Astrocyte (in vitro differentiated cells and primary cell): ENCODE measurements at regions not wholly inside any gene's neighbourhood (a gene's known extent, or its start where the extent isn't known, plus 50 kb on each side); places are given as distances from the start of the nearest gene placed in this dataset.

Source experiments
- DNase-seq: peaks from one replicate; pipeline ENCODE4 v3.0.0-alpha.2; 2010; ENCODE audit warnings: low read depth
- FAIRE-seq: peaks from 2 replicates; lab custom pipeline; 2011; peaks lifted over from hg19 to GRCh38; lab: Jason Lieb, UNC
- H2AFZ ChIP-seq: 2 replicates; pipeline ENCODE4 v1.6.0; 2012; ENCODE audit warnings: low read depth, low read length, inconsistent platforms
- H3K27ac ChIP-seq: 2 replicates; pipeline ENCODE4 v1.5.1; 2011; ENCODE audit warnings: low read depth, low read length, inconsistent platforms
- H3K27me3 ChIP-seq: 2 replicates; pipeline ENCODE4 v1.6.0; 2011; ENCODE audit warnings: low read length, inconsistent platforms; ENCODE audit not compliant: insufficient read depth
- H3K36me3 ChIP-seq: 2 replicates; pipeline ENCODE4 v1.5.1; 2011; ENCODE audit warnings: low read length, inconsistent platforms; ENCODE audit not compliant: insufficient read depth
- H3K4me1 ChIP-seq: 2 replicates; pipeline ENCODE4 v1.5.1; 2011; ENCODE audit warnings: low read length, inconsistent platforms; ENCODE audit not compliant: insufficient read depth
- H3K4me2 ChIP-seq: 2 replicates; pipeline ENCODE4 v1.6.0; 2012; ENCODE audit warnings: low read length, inconsistent platforms
- H3K4me3 ChIP-seq: 2 replicates; pipeline ENCODE4 v1.5.1; 2011; ENCODE audit warnings: low read depth, mild to moderate bottlenecking, low read length, inconsistent platforms; ENCODE audit not compliant: insufficient read depth
- H3K79me2 ChIP-seq: 2 replicates; pipeline ENCODE4 v1.6.0; 2012; ENCODE audit warnings: mild to moderate bottlenecking, low read length, inconsistent platforms; ENCODE audit not compliant: insufficient read depth
- H3K9ac ChIP-seq: 2 replicates; pipeline ENCODE4 v1.6.0; 2012; ENCODE audit warnings: mild to moderate bottlenecking, low read length, inconsistent platforms
- H3K9me3 ChIP-seq: 2 replicates; pipeline ENCODE4 v1.5.1; 2012; ENCODE audit warnings: low read depth, mild to moderate bottlenecking, low read length, inconsistent platforms; ENCODE audit not compliant: insufficient read depth
- H4K20me1 ChIP-seq: 2 replicates; pipeline ENCODE4 v1.6.0; 2012; ENCODE audit warnings: low read length, inconsistent platforms; ENCODE audit not compliant: insufficient read depth
- H3K27ac Mint-ChIP-seq: one replicate; pipeline ENCODE4 v1.8.0; 2021; ENCODE audit warnings: mild to moderate bottlenecking, mixed read lengths; ENCODE audit not compliant: unreplicated experiment
- H3K27me3 Mint-ChIP-seq: one replicate; pipeline ENCODE4 v1.8.0; 2021; ENCODE audit warnings: low read depth, mixed read lengths; ENCODE audit not compliant: unreplicated experiment
- H3K36me3 Mint-ChIP-seq: one replicate; pipeline ENCODE4 v1.8.0; 2021; ENCODE audit warnings: low read depth, mixed read lengths; ENCODE audit not compliant: unreplicated experiment
- H3K4me1 Mint-ChIP-seq: one replicate; pipeline ENCODE4 v1.8.0; 2021; ENCODE audit warnings: low read depth, mixed read lengths; ENCODE audit not compliant: unreplicated experiment
- H3K4me3 Mint-ChIP-seq: one replicate; pipeline ENCODE4 v1.8.0; 2021; ENCODE audit warnings: mild to moderate bottlenecking, moderate library complexity, mixed read lengths; ENCODE audit not compliant: unreplicated experiment
- H3K9me3 Mint-ChIP-seq: one replicate; pipeline ENCODE4 v1.8.0; 2021; ENCODE audit warnings: mild to moderate bottlenecking, mixed read lengths; ENCODE audit not compliant: unreplicated experiment
- EZH2 ChIP-seq: IDR thresholded peaks from 2 replicates; pipeline ENCODE4 v1.6.1; 2012; ENCODE audit warnings: mild to moderate bottlenecking, low read length, inconsistent platforms; ENCODE audit not compliant: insufficient read depth
- TF ChIP-seq, protein P1 (sequence below): IDR thresholded peaks from 2 replicates; pipeline ENCODE4 v1.5.1; 2011; ENCODE audit warnings: low read depth, mild to moderate bottlenecking, inconsistent platforms, low read length, moderate library complexity; ENCODE audit not compliant: insufficient read depth

DNA sequence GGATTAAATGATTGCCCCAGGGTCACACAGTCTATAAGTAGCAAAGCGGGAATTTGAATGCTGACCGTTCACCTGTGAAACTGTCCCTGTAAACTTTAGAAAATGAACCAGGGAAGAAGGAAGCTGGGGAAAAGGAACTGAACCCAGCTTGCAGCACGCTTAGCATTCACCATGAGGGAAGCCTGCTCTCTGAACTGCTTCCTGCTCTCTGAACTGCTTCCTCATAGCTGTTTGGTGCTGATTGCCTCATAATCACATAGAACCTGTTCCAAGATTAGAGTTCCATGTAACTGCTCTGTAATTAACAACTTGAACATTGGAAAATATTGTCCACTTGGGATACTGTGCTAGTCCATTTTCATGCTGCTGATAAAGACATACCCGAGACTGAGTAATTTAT, 1504.8 kb upstream of the TMEM132C start:
- Histone ChIP-seq H3K79me2 (no peaks in the 10 kb centered on the region), H3K4me3 (no peak overlapping the region), H3K9ac (no peak overlapping the region), H3K27me3 (no peaks in the 10 kb centered on the region), H3K9me3 (no peaks in the 10 kb centered on the region), H4K20me1 (no peaks in the 10 kb centered on the region), H3K27ac (no peak overlapping the region), H3K36me3 (no peaks in the 10 kb centered on the region), H2AFZ (no peak overlapping the region), H3K4me2 (no peak overlapping the region), H3K4me1 (no peaks in the 10 kb centered on the region)
- TF ChIP-seq, protein P1, sequence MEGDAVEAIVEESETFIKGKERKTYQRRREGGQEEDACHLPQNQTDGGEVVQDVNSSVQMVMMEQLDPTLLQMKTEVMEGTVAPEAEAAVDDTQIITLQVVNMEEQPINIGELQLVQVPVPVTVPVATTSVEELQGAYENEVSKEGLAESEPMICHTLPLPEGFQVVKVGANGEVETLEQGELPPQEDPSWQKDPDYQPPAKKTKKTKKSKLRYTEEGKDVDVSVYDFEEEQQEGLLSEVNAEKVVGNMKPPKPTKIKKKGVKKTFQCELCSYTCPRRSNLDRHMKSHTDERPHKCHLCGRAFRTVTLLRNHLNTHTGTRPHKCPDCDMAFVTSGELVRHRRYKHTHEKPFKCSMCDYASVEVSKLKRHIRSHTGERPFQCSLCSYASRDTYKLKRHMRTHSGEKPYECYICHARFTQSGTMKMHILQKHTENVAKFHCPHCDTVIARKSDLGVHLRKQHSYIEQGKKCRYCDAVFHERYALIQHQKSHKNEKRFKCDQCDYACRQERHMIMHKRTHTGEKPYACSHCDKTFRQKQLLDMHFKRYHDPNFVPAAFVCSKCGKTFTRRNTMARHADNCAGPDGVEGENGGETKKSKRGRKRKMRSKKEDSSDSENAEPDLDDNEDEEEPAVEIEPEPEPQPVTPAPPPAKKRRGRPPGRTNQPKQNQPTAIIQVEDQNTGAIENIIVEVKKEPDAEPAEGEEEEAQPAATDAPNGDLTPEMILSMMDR: no peak
- TF ChIP-seq EZH2: no peak
- Mint-ChIP-seq H3K36me3 (peaks cover 2% of the 10 kb centered on the region), H3K27ac (no peak overlapping the region), H3K9me3 (peaks cover 2% of the 10 kb centered on the region), H3K27me3 (no peaks in the 10 kb centered on the region), H3K4me3 (no peak overlapping the region), H3K4me1 (no peaks in the 10 kb centered on the region)
- FAIRE-seq (no peak), DNase-seq (no peak)

DNA sequence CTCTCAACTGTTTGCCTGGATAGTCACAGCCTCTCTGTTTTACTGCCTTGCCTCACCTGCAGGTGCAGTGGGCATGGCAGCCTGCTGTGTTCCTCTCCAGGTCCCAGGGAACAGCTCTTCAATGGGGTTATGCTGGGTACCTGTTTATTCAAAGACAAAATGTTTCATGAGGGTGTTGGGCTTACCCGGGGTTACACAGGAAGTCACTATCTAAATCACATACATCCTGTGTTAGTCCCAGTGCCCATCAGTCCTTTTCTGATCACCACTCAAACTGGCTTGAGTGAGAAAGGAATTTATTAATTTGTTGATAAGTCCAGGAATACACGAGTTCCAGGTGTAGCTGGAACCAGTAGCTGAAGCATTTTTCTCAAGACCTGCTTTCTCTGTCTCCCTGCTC, 1503.6 kb upstream of the TMEM132C start:
- Mint-ChIP-seq H3K36me3 (peaks cover 2% of the 10 kb centered on the region), H3K27me3 (no peaks in the 10 kb centered on the region), H3K27ac (no peak overlapping the region), H3K9me3 (peaks cover 4% of the 10 kb centered on the region), H3K4me3 (no peak overlapping the region), H3K4me1 (no peaks in the 10 kb centered on the region)
- no peak for TF ChIP-seq EZH2
- TF ChIP-seq, protein P1: no peak
- H2AFZ ChIP-seq: no peak overlapping the region
- no peak overlapping the region for H3K4me2 ChIP-seq
- no peaks in the 10 kb centered on the region for H3K36me3 ChIP-seq
- H3K4me1 ChIP-seq: no peaks in the 10 kb centered on the region
- H3K79me2 ChIP-seq: no peaks in the 10 kb centered on the region
- DNase-seq (no peak), FAIRE-seq (no peak)
- H4K20me1 ChIP-seq: no peaks in the 10 kb centered on the region
- H3K9me3 ChIP-seq: no peaks in the 10 kb centered on the region
- H3K27ac ChIP-seq: no peak overlapping the region
- no peaks in the 10 kb centered on the region for H3K27me3 ChIP-seq
- no peak overlapping the region for H3K9ac ChIP-seq
- no peak overlapping the region for H3K4me3 ChIP-seq

DNA sequence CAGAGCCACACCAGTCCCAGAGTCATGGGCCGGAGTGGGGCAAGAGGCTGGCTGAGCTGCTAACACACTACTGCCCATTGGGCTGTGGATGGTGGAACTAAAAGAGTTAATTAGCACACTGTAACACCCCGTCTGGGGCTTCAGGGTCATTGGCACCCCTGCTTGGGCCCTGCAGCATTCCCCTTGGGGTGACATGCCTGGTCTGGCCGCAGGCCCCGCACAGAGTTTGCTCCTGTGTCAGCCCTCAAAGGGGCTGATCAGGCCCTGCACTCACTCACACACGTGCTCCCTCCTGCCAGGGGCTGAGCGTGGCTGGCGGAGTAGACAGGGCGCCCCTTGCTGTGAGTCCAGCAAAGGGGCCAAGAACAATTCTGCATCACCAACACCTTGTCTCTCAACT, 1499.6 kb upstream of the TMEM132C start:
- H3K36me3 ChIP-seq: no peaks in the 10 kb centered on the region
- no peak overlapping the region for H2AFZ ChIP-seq
- H3K4me1 ChIP-seq: no peaks in the 10 kb centered on the region
- Mint-ChIP-seq H3K36me3 (peaks cover 2% of the 10 kb centered on the region), H3K4me1 (no peaks in the 10 kb centered on the region), H3K27me3 (no peaks in the 10 kb centered on the region), H3K9me3 (peaks cover 12% of the 10 kb centered on the region), H3K27ac (no peak overlapping the region), H3K4me3 (no peak overlapping the region)
- no peak for DNase-seq
- no peak overlapping the region for H3K4me3 ChIP-seq
- no peak overlapping the region for H3K27ac ChIP-seq
- no peak overlapping the region for H3K4me2 ChIP-seq
- TF ChIP-seq, protein P1: no peak
- no peak for TF ChIP-seq EZH2
- H3K27me3 ChIP-seq: no peaks in the 10 kb centered on the region
- H3K79me2 ChIP-seq: no peaks in the 10 kb centered on the region
- no peak overlapping the region for H3K9ac ChIP-seq
- no peaks in the 10 kb centered on the region for H3K9me3 ChIP-seq
- no peak for FAIRE-seq
- H4K20me1 ChIP-seq: no peaks in the 10 kb centered on the region
